ENCODE measurements at regions not wholly inside any gene's neighbourhood (a gene's known extent, or its start where the extent isn't known, plus 50 kb on each side); places are given as distances from the start of the nearest gene placed in this dataset.

GRCh38 chr2:4527416-4527815 lies 824.0 kb downstream of the DCDC2C start:
- Histone ChIP-seq H3K27me3 (ENCODE audit: control insufficient read depth in 2 of 2, insufficient read depth in 2 of 2, low read length in 2 of 2) (no peaks in the 10 kb centered on the region), H3K9ac (ENCODE audit: low read depth in 1 of 2, low read length in 2 of 2) (no peak overlapping the region), H3K36me3 (ENCODE audit: control insufficient read depth in 2 of 2, insufficient read depth in 2 of 2, low read length in 2 of 2) (no peaks in the 10 kb centered on the region), H3K27ac (ENCODE audit: low read depth in 2 of 2, low read length in 2 of 2) (no peak overlapping the region), H3K4me3 (ENCODE audit: low read length in 2 of 2) (no peak overlapping the region), H3K4me1 (ENCODE audit: control insufficient read depth in 2 of 2, insufficient read depth in 2 of 2, low read length in 2 of 2) (no peaks in the 10 kb centered on the region), H3K9me3 (ENCODE audit: control insufficient read depth in 2 of 2, low read length in 2 of 2) (no peaks in the 10 kb centered on the region)

- no peak overlapping the region for H3K4me3 ChIP-seq (ENCODE audit: low read length in 2 of 2)
- H3K27me3 ChIP-seq (ENCODE audit: control insufficient read depth in 2 of 2, insufficient read depth in 2 of 2, low read length in 2 of 2), result no peaks in the 10 kb centered on the region
- no peaks in the 10 kb centered on the region for H3K9me3 ChIP-seq (ENCODE audit: control insufficient read depth in 2 of 2, low read length in 2 of 2)
- H3K27ac ChIP-seq (ENCODE audit: low read depth in 2 of 2, low read length in 2 of 2), result no peak overlapping the region
- H3K36me3 ChIP-seq (ENCODE audit: control insufficient read depth in 2 of 2, insufficient read depth in 2 of 2, low read length in 2 of 2), result no peaks in the 10 kb centered on the region
- no peaks in the 10 kb centered on the region for H3K4me1 ChIP-seq (ENCODE audit: control insufficient read depth in 2 of 2, insufficient read depth in 2 of 2, low read length in 2 of 2)
- no peak overlapping the region for H3K9ac ChIP-seq (ENCODE audit: low read depth in 1 of 2, low read length in 2 of 2)
These were observed 824.9 kb downstream of the DCDC2C start for GRCh38 chr2:4528246-4528645.

GRCh38 chr2:4528773-4529172 lies 825.4 kb downstream of the DCDC2C start:
- Histone ChIP-seq H3K27me3 (ENCODE audit: control insufficient read depth in 2 of 2, insufficient read depth in 2 of 2, low read length in 2 of 2) (no peaks in the 10 kb centered on the region), H3K4me3 (ENCODE audit: low read length in 2 of 2) (no peak overlapping the region), H3K9me3 (ENCODE audit: control insufficient read depth in 2 of 2, low read length in 2 of 2) (peaks cover 0 to 3% of the 10 kb centered on the region in 2 donors), H3K4me1 (ENCODE audit: control insufficient read depth in 2 of 2, insufficient read depth in 2 of 2, low read length in 2 of 2) (no peaks in the 10 kb centered on the region), H3K36me3 (ENCODE audit: control insufficient read depth in 2 of 2, insufficient read depth in 2 of 2, low read length in 2 of 2) (no peaks in the 10 kb centered on the region), H3K9ac (ENCODE audit: low read depth in 1 of 2, low read length in 2 of 2) (no peak overlapping the region), H3K27ac (ENCODE audit: low read depth in 2 of 2, low read length in 2 of 2) (no peak overlapping the region)

GRCh38 chr2:4529738-4530137 lies 826.4 kb downstream of the DCDC2C start:
- Histone ChIP-seq H3K36me3 (ENCODE audit: control insufficient read depth in 2 of 2, insufficient read depth in 2 of 2, low read length in 2 of 2) (no peaks in the 10 kb centered on the region), H3K9ac (ENCODE audit: low read depth in 1 of 2, low read length in 2 of 2) (no peak overlapping the region), H3K4me1 (ENCODE audit: control insufficient read depth in 2 of 2, insufficient read depth in 2 of 2, low read length in 2 of 2) (no peaks in the 10 kb centered on the region), H3K9me3 (ENCODE audit: control insufficient read depth in 2 of 2, low read length in 2 of 2) (peaks cover 0 to 5% of the 10 kb centered on the region in 2 donors), H3K4me3 (ENCODE audit: low read length in 2 of 2) (no peak overlapping the region), H3K27me3 (ENCODE audit: control insufficient read depth in 2 of 2, insufficient read depth in 2 of 2, low read length in 2 of 2) (no peaks in the 10 kb centered on the region), H3K27ac (ENCODE audit: low read depth in 2 of 2, low read length in 2 of 2) (no peak overlapping the region)

- H3K4me1 ChIP-seq (ENCODE audit: control insufficient read depth in 2 of 2, insufficient read depth in 2 of 2, low read length in 2 of 2), result no peaks in the 10 kb centered on the region
- H3K27me3 ChIP-seq (ENCODE audit: control insufficient read depth in 2 of 2, insufficient read depth in 2 of 2, low read length in 2 of 2), result no peaks in the 10 kb centered on the region
- no peak overlapping the region for H3K27ac ChIP-seq (ENCODE audit: low read depth in 2 of 2, low read length in 2 of 2)
- H3K9me3 ChIP-seq (ENCODE audit: control insufficient read depth in 2 of 2, low read length in 2 of 2), result peaks cover 0 to 5% of the 10 kb centered on the region in 2 donors
- no peaks in the 10 kb centered on the region for H3K36me3 ChIP-seq (ENCODE audit: control insufficient read depth in 2 of 2, insufficient read depth in 2 of 2, low read length in 2 of 2)
- no peak overlapping the region for H3K4me3 ChIP-seq (ENCODE audit: low read length in 2 of 2)
- H3K9ac ChIP-seq (ENCODE audit: low read depth in 1 of 2, low read length in 2 of 2), result no peak overlapping the region
These were observed 826.9 kb downstream of the DCDC2C start for GRCh38 chr2:4530231-4530630.

GRCh38 chr2:4533806-4534205 lies 830.4 kb downstream of the DCDC2C start:
- no peak overlapping the region for H3K9ac ChIP-seq (ENCODE audit: low read depth in 1 of 2, low read length in 2 of 2)
- H3K27me3 ChIP-seq (ENCODE audit: control insufficient read depth in 2 of 2, insufficient read depth in 2 of 2, low read length in 2 of 2), result no peaks in the 10 kb centered on the region
- H3K4me1 ChIP-seq (ENCODE audit: control insufficient read depth in 2 of 2, insufficient read depth in 2 of 2, low read length in 2 of 2), result no peaks in the 10 kb centered on the region
- H3K4me3 ChIP-seq (ENCODE audit: low read length in 2 of 2), result no peak overlapping the region
- no peaks in the 10 kb centered on the region for H3K36me3 ChIP-seq (ENCODE audit: control insufficient read depth in 2 of 2, insufficient read depth in 2 of 2, low read length in 2 of 2)
- no peak overlapping the region for H3K27ac ChIP-seq (ENCODE audit: low read depth in 2 of 2, low read length in 2 of 2)
- H3K9me3 ChIP-seq (ENCODE audit: control insufficient read depth in 2 of 2, low read length in 2 of 2), result peaks cover 0 to 7% of the 10 kb centered on the region in 2 donors

GRCh38 chr2:4539121-4539520 lies 835.7 kb downstream of the DCDC2C start:
- Histone ChIP-seq H3K9me3 (ENCODE audit: control insufficient read depth in 2 of 2, low read length in 2 of 2) (peaks cover 0 to 2% of the 10 kb centered on the region in 2 donors), H3K9ac (ENCODE audit: low read depth in 1 of 2, low read length in 2 of 2) (no peak overlapping the region), H3K27ac (ENCODE audit: low read depth in 2 of 2, low read length in 2 of 2) (no peak overlapping the region), H3K27me3 (ENCODE audit: control insufficient read depth in 2 of 2, insufficient read depth in 2 of 2, low read length in 2 of 2) (no peaks in the 10 kb centered on the region), H3K4me3 (ENCODE audit: low read length in 2 of 2) (no peak overlapping the region), H3K4me1 (ENCODE audit: control insufficient read depth in 2 of 2, insufficient read depth in 2 of 2, low read length in 2 of 2) (no peaks in the 10 kb centered on the region), H3K36me3 (ENCODE audit: control insufficient read depth in 2 of 2, insufficient read depth in 2 of 2, low read length in 2 of 2) (no peaks in the 10 kb centered on the region)

GRCh38 chr2:4549666-4550210 lies 846.4 kb downstream of the DCDC2C start:
- Histone ChIP-seq H3K27me3 (ENCODE audit: control insufficient read depth in 2 of 2, insufficient read depth in 2 of 2, low read length in 2 of 2) (no peaks in the 10 kb centered on the region), H3K27ac (ENCODE audit: low read depth in 2 of 2, low read length in 2 of 2) (no peak overlapping the region), H3K9ac (ENCODE audit: low read depth in 1 of 2, low read length in 2 of 2) (no peak overlapping the region), H3K4me3 (ENCODE audit: low read length in 2 of 2) (no peak overlapping the region), H3K9me3 (ENCODE audit: control insufficient read depth in 2 of 2, low read length in 2 of 2) (peaks cover 0 to 10% of the 10 kb centered on the region in 2 donors), H3K4me1 (ENCODE audit: control insufficient read depth in 2 of 2, insufficient read depth in 2 of 2, low read length in 2 of 2) (no peaks in the 10 kb centered on the region), H3K36me3 (ENCODE audit: control insufficient read depth in 2 of 2, insufficient read depth in 2 of 2, low read length in 2 of 2) (no peaks in the 10 kb centered on the region)

GRCh38 chr2:4551691-4552474 lies 848.5 kb downstream of the DCDC2C start:
- H3K4me3 ChIP-seq (ENCODE audit: low read length in 2 of 2), result no peak overlapping the region
- peaks cover 0 to 8% of the 10 kb centered on the region in 2 donors for H3K9me3 ChIP-seq (ENCODE audit: control insufficient read depth in 2 of 2, low read length in 2 of 2)
- no peaks in the 10 kb centered on the region for H3K4me1 ChIP-seq (ENCODE audit: control insufficient read depth in 2 of 2, insufficient read depth in 2 of 2, low read length in 2 of 2)
- no peak overlapping the region for H3K9ac ChIP-seq (ENCODE audit: low read depth in 1 of 2, low read length in 2 of 2)
- H3K36me3 ChIP-seq (ENCODE audit: control insufficient read depth in 2 of 2, insufficient read depth in 2 of 2, low read length in 2 of 2), result no peaks in the 10 kb centered on the region
- H3K27ac ChIP-seq (ENCODE audit: low read depth in 2 of 2, low read length in 2 of 2), result no peak overlapping the region
- no peaks in the 10 kb centered on the region for H3K27me3 ChIP-seq (ENCODE audit: control insufficient read depth in 2 of 2, insufficient read depth in 2 of 2, low read length in 2 of 2)

- no peak overlapping the region for H3K27ac ChIP-seq (ENCODE audit: low read depth in 2 of 2, low read length in 2 of 2)
- no peaks in the 10 kb centered on the region for H3K4me1 ChIP-seq (ENCODE audit: control insufficient read depth in 2 of 2, insufficient read depth in 2 of 2, low read length in 2 of 2)
- H3K9me3 ChIP-seq (ENCODE audit: control insufficient read depth in 2 of 2, low read length in 2 of 2), result peaks cover 0 to 8% of the 10 kb centered on the region in 2 donors
- no peaks in the 10 kb centered on the region for H3K36me3 ChIP-seq (ENCODE audit: control insufficient read depth in 2 of 2, insufficient read depth in 2 of 2, low read length in 2 of 2)
- H3K27me3 ChIP-seq (ENCODE audit: control insufficient read depth in 2 of 2, insufficient read depth in 2 of 2, low read length in 2 of 2), result no peaks in the 10 kb centered on the region
- H3K4me3 ChIP-seq (ENCODE audit: low read length in 2 of 2), result no peak overlapping the region
- H3K9ac ChIP-seq (ENCODE audit: low read depth in 1 of 2, low read length in 2 of 2), result no peak overlapping the region
These were observed 849.9 kb downstream of the DCDC2C start for GRCh38 chr2:4553241-4553640.
